ENCODE measurements at regions not wholly inside any gene's neighbourhood (a gene's known extent, or its start where the extent isn't known, plus 50 kb on each side); places are given as distances from the start of the nearest gene placed in this dataset.

GRCh38 chrX:46247456-46247855, 297.8 kb downstream of the ZNF674 start:
- no peaks in the 10 kb centered on the region for H3K9me3 Mint-ChIP-seq (ENCODE audit: unreplicated experiment)
- peaks cover 4% of the 10 kb centered on the region for H3K4me1 Mint-ChIP-seq (ENCODE audit: insufficient read depth, unreplicated experiment)
- H3K27ac Mint-ChIP-seq (ENCODE audit: low read depth, unreplicated experiment), result no peak overlapping the region
- H3K27me3 Mint-ChIP-seq (ENCODE audit: insufficient read depth, unreplicated experiment), result peaks cover 34% of the 10 kb centered on the region
- no TSS peak for BruUV-seq (replicated peaks)
- DNase-seq (ENCODE audit: unreplicated experiment), result no peak
- ChIA-PET POLR2A (no interaction called here), CTCF (no interaction called here)
- TF ChIP-seq, protein P1, sequence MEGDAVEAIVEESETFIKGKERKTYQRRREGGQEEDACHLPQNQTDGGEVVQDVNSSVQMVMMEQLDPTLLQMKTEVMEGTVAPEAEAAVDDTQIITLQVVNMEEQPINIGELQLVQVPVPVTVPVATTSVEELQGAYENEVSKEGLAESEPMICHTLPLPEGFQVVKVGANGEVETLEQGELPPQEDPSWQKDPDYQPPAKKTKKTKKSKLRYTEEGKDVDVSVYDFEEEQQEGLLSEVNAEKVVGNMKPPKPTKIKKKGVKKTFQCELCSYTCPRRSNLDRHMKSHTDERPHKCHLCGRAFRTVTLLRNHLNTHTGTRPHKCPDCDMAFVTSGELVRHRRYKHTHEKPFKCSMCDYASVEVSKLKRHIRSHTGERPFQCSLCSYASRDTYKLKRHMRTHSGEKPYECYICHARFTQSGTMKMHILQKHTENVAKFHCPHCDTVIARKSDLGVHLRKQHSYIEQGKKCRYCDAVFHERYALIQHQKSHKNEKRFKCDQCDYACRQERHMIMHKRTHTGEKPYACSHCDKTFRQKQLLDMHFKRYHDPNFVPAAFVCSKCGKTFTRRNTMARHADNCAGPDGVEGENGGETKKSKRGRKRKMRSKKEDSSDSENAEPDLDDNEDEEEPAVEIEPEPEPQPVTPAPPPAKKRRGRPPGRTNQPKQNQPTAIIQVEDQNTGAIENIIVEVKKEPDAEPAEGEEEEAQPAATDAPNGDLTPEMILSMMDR (IDR thresholded peaks at IDR 0.05; ENCODE audit: unreplicated experiment), result no peak
- no peak overlapping the region for H3K4me3 Mint-ChIP-seq (ENCODE audit: unreplicated experiment)
- H3K36me3 Mint-ChIP-seq (ENCODE audit: insufficient read depth, unreplicated experiment), result peaks cover 5% of the 10 kb centered on the region
- intact Hi-C loops (cut with micrococcal nuclease), result no loop called here

- DNase-seq (ENCODE audit: unreplicated experiment), result no peak
- Mint-ChIP-seq H3K9me3 (ENCODE audit: unreplicated experiment) (no peaks in the 10 kb centered on the region), H3K27me3 (ENCODE audit: insufficient read depth, unreplicated experiment) (peaks cover 34% of the 10 kb centered on the region), H3K27ac (ENCODE audit: low read depth, unreplicated experiment) (no peak overlapping the region), H3K4me1 (ENCODE audit: insufficient read depth, unreplicated experiment) (peaks cover 4% of the 10 kb centered on the region), H3K4me3 (ENCODE audit: unreplicated experiment) (no peak overlapping the region), H3K36me3 (ENCODE audit: insufficient read depth, unreplicated experiment) (peaks cover 5% of the 10 kb centered on the region)
- ChIA-PET POLR2A (no interaction called here), CTCF (interaction anchor here (0.5 to 0.6 kb wide), 2 partner anchors 13 kb away, joined by 3 to 4 read pairs; no protein-coding TSS in a partner anchor)
- intact Hi-C loops (cut with micrococcal nuclease), result no loop called here
- no TSS peak for BruUV-seq (replicated peaks)
- TF ChIP-seq, protein P1 (IDR thresholded peaks at IDR 0.05; ENCODE audit: unreplicated experiment), result no peak
These were observed 300.8 kb downstream of the ZNF674 start for GRCh38 chrX:46244451-46244850.

DNA sequence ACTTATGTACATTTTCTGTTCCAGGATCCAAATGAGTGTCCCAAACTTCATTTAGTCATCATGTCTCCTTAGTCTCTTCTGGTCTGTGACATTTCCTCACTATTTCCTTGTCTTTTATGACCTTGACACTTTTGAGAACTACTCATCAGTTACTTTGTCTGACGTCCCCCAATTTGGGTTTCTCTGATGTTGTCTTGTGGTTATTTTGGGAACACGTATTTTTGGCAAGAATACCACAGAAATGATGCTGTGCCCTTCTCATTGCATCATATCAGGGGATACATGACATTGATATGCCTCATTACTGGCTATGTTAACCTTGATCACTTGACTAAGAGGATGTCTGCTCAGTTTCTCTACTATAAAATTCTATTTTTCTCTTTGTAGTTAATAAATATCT, 308.8 kb downstream of the ZNF674 start:
- no peak overlapping the region for H3K4me3 Mint-ChIP-seq (ENCODE audit: unreplicated experiment)
- ChIA-PET CTCF (no interaction called here), POLR2A (no interaction called here)
- peaks cover 21% of the 10 kb centered on the region for H3K27me3 Mint-ChIP-seq (ENCODE audit: insufficient read depth, unreplicated experiment)
- intact Hi-C loops (cut with micrococcal nuclease), result no loop called here
- no TSS peak for BruUV-seq (replicated peaks)
- H3K36me3 Mint-ChIP-seq (ENCODE audit: insufficient read depth, unreplicated experiment), result no peaks in the 10 kb centered on the region
- H3K4me1 Mint-ChIP-seq (ENCODE audit: insufficient read depth, unreplicated experiment), result no peaks in the 10 kb centered on the region
- TF ChIP-seq, protein P1 (IDR thresholded peaks at IDR 0.05; ENCODE audit: unreplicated experiment), result no peak
- DNase-seq (ENCODE audit: unreplicated experiment), result no peak
- no peaks in the 10 kb centered on the region for H3K9me3 Mint-ChIP-seq (ENCODE audit: unreplicated experiment)
- no peak overlapping the region for H3K27ac Mint-ChIP-seq (ENCODE audit: low read depth, unreplicated experiment)

GRCh38 chrX:46235778-46236177, 309.4 kb downstream of the ZNF674 start:
- BruUV-seq (replicated peaks), result no TSS peak
- Mint-ChIP-seq H3K4me1 (ENCODE audit: insufficient read depth, unreplicated experiment) (no peaks in the 10 kb centered on the region), H3K9me3 (ENCODE audit: unreplicated experiment) (no peaks in the 10 kb centered on the region), H3K36me3 (ENCODE audit: insufficient read depth, unreplicated experiment) (no peaks in the 10 kb centered on the region), H3K27me3 (ENCODE audit: insufficient read depth, unreplicated experiment) (peaks cover 27% of the 10 kb centered on the region), H3K4me3 (ENCODE audit: unreplicated experiment) (no peak overlapping the region), H3K27ac (ENCODE audit: low read depth, unreplicated experiment) (no peak overlapping the region)
- ChIA-PET POLR2A (no interaction called here), CTCF (interaction anchor here (0.7 to 0.8 kb wide), 2 partner anchors 26 to 412 kb away, joined by 4 to 6 read pairs; no protein-coding TSS in a partner anchor)
- no peak for DNase-seq (ENCODE audit: unreplicated experiment)
- TF ChIP-seq, protein P1 (IDR thresholded peaks at IDR 0.05; ENCODE audit: unreplicated experiment), result no peak
- intact Hi-C loops (cut with micrococcal nuclease), result no loop called here
